ENCODE measurements at regions not wholly inside any gene's neighbourhood (a gene's known extent, or its start where the extent isn't known, plus 50 kb on each side); places are given as distances from the start of the nearest gene placed in this dataset.

DNA sequence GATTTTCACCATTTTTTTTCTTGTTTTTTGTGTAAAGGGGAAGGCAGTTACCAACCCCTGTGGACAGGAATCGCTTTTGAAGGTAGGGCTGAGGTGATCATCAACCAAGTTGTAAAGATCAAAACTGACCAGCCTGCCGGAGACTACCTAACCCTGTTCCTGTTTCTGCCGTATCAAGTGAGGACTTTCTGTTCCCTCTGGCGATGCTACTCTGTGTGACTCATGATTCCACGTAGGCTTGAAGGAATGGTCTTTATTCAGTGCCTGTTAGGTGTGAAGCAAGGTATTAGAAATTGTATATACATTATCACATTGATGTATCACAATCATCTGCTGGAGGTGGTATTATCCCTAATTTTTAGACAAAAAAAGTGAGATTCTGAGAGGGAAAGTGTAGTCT is 161.3 kb downstream of the SOX4 start:
- DNase-seq (peak; percentile 71), ATAC-seq (ENCODE audit: low read depth) (no peak)
- H2BK20ac ChIP-seq (ENCODE audit: low read depth, low read length), result peak overlapping the region; percentile 73
- no TSS peak for BruUV-seq (replicated peaks)
- peak overlapping the region; percentile 64 for H3K4ac ChIP-seq (ENCODE audit: low read depth, low read length)
- H2BK5ac ChIP-seq (ENCODE audit: low read depth, low read length, poor library complexity, severe bottlenecking), result peak overlapping the region; percentile 27
- no peaks in the 10 kb centered on the region for H3K36me3 ChIP-seq (ENCODE audit: control insufficient read depth, insufficient read depth, low read length)
- peaks cover 14% of the 10 kb centered on the region for H3K4me1 ChIP-seq (ENCODE audit: control insufficient read depth, insufficient read depth, low read length)
- TF ChIP-seq FOS (IDR thresholded peaks at IDR 0.05; ENCODE audit: low read depth, low read length), result 0 out of 2 replicates have a peak, but pooled peaks have one; percentile 12
- no peak for TF ChIP-seq RAD21 (IDR thresholded peaks at IDR 0.05; ENCODE audit: low read length)
- peak overlapping the region; percentile 24 for H2AFZ ChIP-seq (replicated peaks; ENCODE audit: low read length, poor library complexity)
- no peak overlapping the region for H3K56ac ChIP-seq (ENCODE audit: extremely low read depth, insufficient read depth, low read length)
- peak overlapping the region; percentile 45 for H4K5ac ChIP-seq (ENCODE audit: low read depth, low read length)
- H3K9me3 ChIP-seq (ENCODE audit: control insufficient read depth, insufficient read depth, low read length), result no peaks in the 10 kb centered on the region
- H3K27me3 ChIP-seq (ENCODE audit: control insufficient read depth, insufficient read depth, low read length), result no peaks in the 10 kb centered on the region
- peak overlapping the region; percentile 22 to 45; a peak in 2 of 4 replicates for H4K8ac ChIP-seq (ENCODE audit: low read depth in 2 of 2, low read length in 2 of 2)
- intact Hi-C loops (cut with micrococcal nuclease) (no loop called here), dilution Hi-C loops (cut with HindIII; ENCODE audit: low sequenced_read_pairs, unreplicated experiment) (no loop called here), in situ Hi-C loops (cut with MboI; ENCODE audit: low sequenced_read_pairs) (no loop called here)
- ChIA-PET POLR2A (ENCODE audit: unreplicated experiment) (no interaction called here), CTCF (no interaction called here)
- H3K23ac ChIP-seq (ENCODE audit: low read depth, low read length), result no peak overlapping the region
- H4K91ac ChIP-seq (ENCODE audit: insufficient read depth, low read depth, low read length), result peak overlapping the region; percentile 36
- H4K20me1 ChIP-seq (ENCODE audit: insufficient read depth, low read length), result no peaks in the 10 kb centered on the region
- peak overlapping the region; percentile 48; the same call in 1 of the 2 replicates for H3K27ac ChIP-seq (ENCODE audit: insufficient read depth, low read length)
- peaks cover 11% of the 10 kb centered on the region for H3K9me1 ChIP-seq (ENCODE audit: insufficient read depth, low read length)
- no peak overlapping the region for H2AK9ac ChIP-seq (replicated peaks; ENCODE audit: low read depth, low read length, poor library complexity)
- H3K4me2 ChIP-seq (ENCODE audit: low read depth, low read length), result peak overlapping the region; percentile 3; the same call in 1 of the 2 replicates
- no peak overlapping the region for H3K4me3 ChIP-seq (ENCODE audit: insufficient read depth, low read depth, low read length)
- H3K18ac ChIP-seq (ENCODE audit: low read depth, low read length), result peak overlapping the region; percentile 38
- H2AK5ac ChIP-seq (ENCODE audit: low read depth, low read length), result peak overlapping the region; percentile 49
- WGBS, 2 experiments (ENCODE audit: extremely low coverage in 2 of 2, insufficient read length in 1 of 2), result 57% methylated on average over 1 of the region's 5 CpGs; no CpG with 5 or more reads in 1 of the 2 experiments
- 0 out of 2 replicates have a peak overlapping the region, but pooled peaks have one; percentile 16 for H3K9ac ChIP-seq (ENCODE audit: low read depth, low read length)
- H2BK15ac ChIP-seq (ENCODE audit: low read depth, low read length), result peak overlapping the region; percentile 83; the same call in 2 of the 3 replicates
- H3K79me1 ChIP-seq (ENCODE audit: low read depth in 1 of 2, low read length in 2 of 2), result peaks cover 0 to 23% of the 10 kb centered on the region in 2 experiments; a peak in 2 of 4 replicates
- peak overlapping the region; percentile 39 for H2BK120ac ChIP-seq (ENCODE audit: low read depth, low read length)
- peak overlapping the region; percentile 77 for H3K14ac ChIP-seq (replicated peaks; ENCODE audit: low read depth, low read length)
